ENCODE measurements at regions not wholly inside any gene's neighbourhood (a gene's known extent, or its start where the extent isn't known, plus 50 kb on each side); places are given as distances from the start of the nearest gene placed in this dataset.

DNA sequence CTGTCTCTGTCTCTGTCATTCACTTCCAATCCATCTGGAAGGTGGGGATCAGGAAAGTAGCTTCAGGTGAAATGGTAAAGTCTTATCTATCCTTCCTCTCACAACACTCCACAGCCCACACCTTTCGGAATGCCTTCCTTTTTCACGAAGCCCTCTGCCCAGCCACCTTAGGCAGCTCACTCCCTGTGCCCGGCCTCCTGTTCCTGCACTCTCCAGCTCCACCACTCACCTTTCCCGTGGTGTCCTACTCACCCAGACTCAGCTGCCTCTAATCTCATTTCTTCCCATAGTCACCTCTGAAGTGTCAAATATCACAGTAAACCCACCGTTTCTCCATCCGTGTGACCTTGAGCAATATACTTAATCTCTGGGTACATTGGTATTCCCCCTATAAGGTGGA, 100.9 kb upstream of the C7orf33 start:
- intact Hi-C loops (cut with micrococcal nuclease; ENCODE audit: unreplicated experiment), result no loop called here
- Mint-ChIP-seq H3K36me3 (ENCODE audit: insufficient read depth, unreplicated experiment) (peaks cover 4% of the 10 kb centered on the region), H3K4me3 (ENCODE audit: unreplicated experiment) (no peak overlapping the region), H3K27me3 (ENCODE audit: insufficient read depth, unreplicated experiment) (no peaks in the 10 kb centered on the region), H3K9me3 (ENCODE audit: unreplicated experiment) (no peaks in the 10 kb centered on the region), H3K4me1 (ENCODE audit: low read depth, unreplicated experiment) (peaks cover 2% of the 10 kb centered on the region), H3K27ac (ENCODE audit: unreplicated experiment) (no peak overlapping the region)
- no peak for DNase-seq
- Histone ChIP-seq H3K36me3 (ENCODE audit: control insufficient read depth, insufficient read depth, low read length) (no peaks in the 10 kb centered on the region), H3K27me3 (replicated peaks; ENCODE audit: control insufficient read depth, insufficient read depth, low read length) (no peaks in the 10 kb centered on the region), H3K9me3 (no peaks in the 10 kb centered on the region), H3K4me1 (peaks cover 2% of the 10 kb centered on the region; the same call in 1 of the 2 replicates), H3K4me3 (ENCODE audit: low read depth, low read length) (no peak overlapping the region)
- ChIA-PET CTCF (interaction anchor here (0.6 kb wide), 1 partner anchor 225 kb away, joined by 5 read pairs; no protein-coding TSS in a partner anchor), POLR2A (no interaction called here)
- TF ChIP-seq, protein P1, sequence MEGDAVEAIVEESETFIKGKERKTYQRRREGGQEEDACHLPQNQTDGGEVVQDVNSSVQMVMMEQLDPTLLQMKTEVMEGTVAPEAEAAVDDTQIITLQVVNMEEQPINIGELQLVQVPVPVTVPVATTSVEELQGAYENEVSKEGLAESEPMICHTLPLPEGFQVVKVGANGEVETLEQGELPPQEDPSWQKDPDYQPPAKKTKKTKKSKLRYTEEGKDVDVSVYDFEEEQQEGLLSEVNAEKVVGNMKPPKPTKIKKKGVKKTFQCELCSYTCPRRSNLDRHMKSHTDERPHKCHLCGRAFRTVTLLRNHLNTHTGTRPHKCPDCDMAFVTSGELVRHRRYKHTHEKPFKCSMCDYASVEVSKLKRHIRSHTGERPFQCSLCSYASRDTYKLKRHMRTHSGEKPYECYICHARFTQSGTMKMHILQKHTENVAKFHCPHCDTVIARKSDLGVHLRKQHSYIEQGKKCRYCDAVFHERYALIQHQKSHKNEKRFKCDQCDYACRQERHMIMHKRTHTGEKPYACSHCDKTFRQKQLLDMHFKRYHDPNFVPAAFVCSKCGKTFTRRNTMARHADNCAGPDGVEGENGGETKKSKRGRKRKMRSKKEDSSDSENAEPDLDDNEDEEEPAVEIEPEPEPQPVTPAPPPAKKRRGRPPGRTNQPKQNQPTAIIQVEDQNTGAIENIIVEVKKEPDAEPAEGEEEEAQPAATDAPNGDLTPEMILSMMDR (IDR thresholded peaks at IDR 0.05; ENCODE audit: insufficient read depth in 1 of 2, low read depth in 1 of 2, low read length in 1 of 2, severe bottlenecking in 1 of 2, unreplicated experiment in 1 of 2), result no peak
- no TSS peak for BruUV-seq (replicated peaks)

DNA sequence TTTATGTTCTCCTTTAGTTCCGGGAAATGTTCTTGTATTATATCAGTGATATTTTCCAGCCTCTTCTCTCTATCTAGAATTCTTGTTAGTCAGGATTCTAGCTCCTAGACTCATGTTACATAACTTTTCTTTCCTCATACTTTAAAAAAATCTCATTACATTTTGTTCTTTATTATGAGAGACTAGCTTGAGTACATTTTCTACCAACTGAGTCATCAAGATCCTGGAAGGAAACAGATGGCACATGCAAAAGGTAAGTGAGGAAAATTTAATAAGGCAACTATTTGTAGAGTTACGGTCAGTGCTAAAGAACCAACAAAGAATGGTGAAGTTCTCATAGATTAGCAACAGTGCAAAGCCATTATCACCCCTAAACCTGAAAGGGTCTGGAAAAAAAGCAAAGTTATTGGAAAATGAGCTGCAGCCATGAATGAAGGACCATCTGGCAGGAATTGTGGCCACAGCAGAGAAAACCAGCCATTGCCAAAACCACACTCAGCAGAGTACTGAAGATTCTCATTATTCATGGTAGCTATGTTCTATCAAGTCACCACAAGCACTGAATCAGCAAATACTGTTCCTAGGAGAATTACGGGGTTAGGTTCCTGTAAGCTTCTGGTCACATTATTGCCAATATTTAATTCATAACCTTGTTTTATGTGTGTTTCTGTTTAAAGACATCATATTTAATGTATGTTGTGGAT, 98.3 kb upstream of the C7orf33 start:
- no peaks in the 10 kb centered on the region for H3K27me3 ChIP-seq (replicated peaks; ENCODE audit: control insufficient read depth, insufficient read depth, low read length)
- intact Hi-C loops (cut with micrococcal nuclease; ENCODE audit: unreplicated experiment), result no loop called here
- Mint-ChIP-seq H3K36me3 (ENCODE audit: insufficient read depth, unreplicated experiment) (peaks cover 4% of the 10 kb centered on the region), H3K4me3 (ENCODE audit: unreplicated experiment) (no peak overlapping the region), H3K27ac (ENCODE audit: unreplicated experiment) (no peak overlapping the region), H3K4me1 (ENCODE audit: low read depth, unreplicated experiment) (no peaks in the 10 kb centered on the region), H3K9me3 (ENCODE audit: unreplicated experiment) (no peaks in the 10 kb centered on the region), H3K27me3 (ENCODE audit: insufficient read depth, unreplicated experiment) (no peaks in the 10 kb centered on the region)
- ChIA-PET POLR2A (no interaction called here), CTCF (interaction anchor here (0.9 kb wide), 1 partner anchor 33 kb away, joined by 3 read pairs; no protein-coding TSS in a partner anchor)
- DNase-seq, result no peak
- no peaks in the 10 kb centered on the region for H3K4me1 ChIP-seq
- no TSS peak for BruUV-seq (replicated peaks)
- TF ChIP-seq, protein P1 (IDR thresholded peaks at IDR 0.05; ENCODE audit: insufficient read depth in 1 of 2, low read depth in 1 of 2, low read length in 1 of 2, severe bottlenecking in 1 of 2, unreplicated experiment in 1 of 2), result no peak
- no peaks in the 10 kb centered on the region for H3K9me3 ChIP-seq
- H3K4me3 ChIP-seq (ENCODE audit: low read depth, low read length), result no peak overlapping the region
- no peaks in the 10 kb centered on the region for H3K36me3 ChIP-seq (ENCODE audit: control insufficient read depth, insufficient read depth, low read length)

DNA sequence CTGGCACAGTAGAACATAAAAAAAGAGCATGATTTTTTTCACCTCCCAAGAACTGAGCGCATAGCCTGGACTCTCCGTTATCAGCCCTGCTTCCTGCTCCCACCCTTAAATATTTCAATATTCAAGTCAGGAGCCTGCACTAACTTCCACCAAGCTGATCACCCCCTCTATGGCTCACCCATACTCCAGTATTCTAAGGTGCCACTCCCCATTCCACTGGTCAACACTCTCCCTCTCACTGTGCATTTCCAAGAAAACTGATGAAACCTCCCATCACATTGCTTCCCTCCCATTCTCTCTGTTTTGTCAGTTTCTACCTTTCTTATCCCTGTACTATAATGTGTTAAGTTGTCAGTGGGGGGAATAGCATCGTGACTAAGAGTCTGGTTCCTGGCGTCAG, 95.0 kb upstream of the C7orf33 start:
- no TSS peak for BruUV-seq (replicated peaks)
- intact Hi-C loops (cut with micrococcal nuclease; ENCODE audit: unreplicated experiment), result no loop called here
- TF ChIP-seq, protein P1 (IDR thresholded peaks at IDR 0.05; ENCODE audit: insufficient read depth in 1 of 2, low read depth in 1 of 2, low read length in 1 of 2, severe bottlenecking in 1 of 2, unreplicated experiment in 1 of 2), result no peak
- POLR2A ChIA-PET, result no interaction called here
- Histone ChIP-seq H3K4me3 (ENCODE audit: low read depth, low read length) (no peak overlapping the region), H3K4me1 (no peaks in the 10 kb centered on the region), H3K27me3 (replicated peaks; ENCODE audit: control insufficient read depth, insufficient read depth, low read length) (no peaks in the 10 kb centered on the region), H3K9me3 (no peaks in the 10 kb centered on the region), H3K36me3 (ENCODE audit: control insufficient read depth, insufficient read depth, low read length) (no peaks in the 10 kb centered on the region)
- Mint-ChIP-seq H3K4me1 (ENCODE audit: low read depth, unreplicated experiment) (no peaks in the 10 kb centered on the region), H3K9me3 (ENCODE audit: unreplicated experiment) (no peaks in the 10 kb centered on the region), H3K36me3 (ENCODE audit: insufficient read depth, unreplicated experiment) (peaks cover 4% of the 10 kb centered on the region), H3K27ac (ENCODE audit: unreplicated experiment) (no peak overlapping the region), H3K27me3 (ENCODE audit: insufficient read depth, unreplicated experiment) (no peaks in the 10 kb centered on the region), H3K4me3 (ENCODE audit: unreplicated experiment) (no peak overlapping the region)
- DNase-seq, result no peak
- CTCF ChIA-PET, result no interaction called here

Measured in Caco-2 (cell line).